ENCODE measurements at regions not wholly inside any gene's neighbourhood (a gene's known extent, or its start where the extent isn't known, plus 50 kb on each side); places are given as distances from the start of the nearest gene placed in this dataset.

DNA sequence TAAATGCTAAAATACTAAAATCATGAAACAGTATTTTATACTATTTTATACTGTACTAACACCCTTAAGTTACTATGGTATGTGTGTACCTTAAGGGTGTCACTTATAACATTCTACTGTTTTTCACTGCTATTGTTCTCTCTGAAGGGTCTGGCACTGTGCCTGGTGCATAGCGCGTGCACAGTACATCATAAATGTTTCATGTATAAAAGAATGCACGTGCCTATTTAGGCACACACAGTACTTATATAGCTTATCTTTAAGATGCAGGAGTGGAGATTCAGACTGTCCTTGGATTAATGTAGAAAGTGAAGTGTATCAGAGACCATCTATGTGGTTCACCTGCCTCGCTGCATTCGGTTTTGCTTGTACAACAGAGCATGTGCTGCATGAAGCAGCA, 64.0 kb upstream of the SGK1 start:
- Histone ChIP-seq H3K9me3 (ENCODE audit: control insufficient read depth, insufficient read depth, low read depth, low read length) (no peaks in the 10 kb centered on the region), H3K36me3 (ENCODE audit: control insufficient read depth, insufficient read depth, low read length) (no peaks in the 10 kb centered on the region), H3K79me2 (ENCODE audit: control insufficient read depth, insufficient read depth, low read length) (no peaks in the 10 kb centered on the region), H3K27me3 (ENCODE audit: control insufficient read depth, insufficient read depth, low read length) (no peaks in the 10 kb centered on the region), H3K27ac (ENCODE audit: insufficient read depth, low read length) (no peak overlapping the region), H3K4me3 (replicated peaks in 1 of 4; ENCODE audit: control extremely low read depth in 1 of 4, insufficient read depth in 1 of 4, low read depth in 3 of 4, low read length in 4 of 4) (no peak overlapping the region), H3K4me1 (ENCODE audit: control insufficient read depth, extremely low read depth, insufficient read depth, low read length) (no peaks in the 10 kb centered on the region), H3K4me2 (ENCODE audit: extremely low read depth, insufficient read depth, low read length) (no peak overlapping the region), H3K9ac (ENCODE audit: insufficient read depth, low read length) (no peak overlapping the region), H2AFZ (ENCODE audit: low read length) (no peak overlapping the region), H4K20me1 (ENCODE audit: control insufficient read depth, extremely low read depth, insufficient read depth, low read length) (no peaks in the 10 kb centered on the region)
- TF ChIP-seq EZH2 (IDR thresholded peaks at IDR 0.05; ENCODE audit: low read length, missing control alignments), result no peak
- TF ChIP-seq, protein P1, sequence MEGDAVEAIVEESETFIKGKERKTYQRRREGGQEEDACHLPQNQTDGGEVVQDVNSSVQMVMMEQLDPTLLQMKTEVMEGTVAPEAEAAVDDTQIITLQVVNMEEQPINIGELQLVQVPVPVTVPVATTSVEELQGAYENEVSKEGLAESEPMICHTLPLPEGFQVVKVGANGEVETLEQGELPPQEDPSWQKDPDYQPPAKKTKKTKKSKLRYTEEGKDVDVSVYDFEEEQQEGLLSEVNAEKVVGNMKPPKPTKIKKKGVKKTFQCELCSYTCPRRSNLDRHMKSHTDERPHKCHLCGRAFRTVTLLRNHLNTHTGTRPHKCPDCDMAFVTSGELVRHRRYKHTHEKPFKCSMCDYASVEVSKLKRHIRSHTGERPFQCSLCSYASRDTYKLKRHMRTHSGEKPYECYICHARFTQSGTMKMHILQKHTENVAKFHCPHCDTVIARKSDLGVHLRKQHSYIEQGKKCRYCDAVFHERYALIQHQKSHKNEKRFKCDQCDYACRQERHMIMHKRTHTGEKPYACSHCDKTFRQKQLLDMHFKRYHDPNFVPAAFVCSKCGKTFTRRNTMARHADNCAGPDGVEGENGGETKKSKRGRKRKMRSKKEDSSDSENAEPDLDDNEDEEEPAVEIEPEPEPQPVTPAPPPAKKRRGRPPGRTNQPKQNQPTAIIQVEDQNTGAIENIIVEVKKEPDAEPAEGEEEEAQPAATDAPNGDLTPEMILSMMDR (conservative IDR thresholded peaks at IDR 0.05 in 1 of 2, IDR thresholded peaks at IDR 0.05 in 1 of 2; ENCODE audit: low read depth in 1 of 2, low read length in 2 of 2), result no peak
- no peak for DNase-seq (ENCODE audit: low read depth in 2 of 2)

DNA sequence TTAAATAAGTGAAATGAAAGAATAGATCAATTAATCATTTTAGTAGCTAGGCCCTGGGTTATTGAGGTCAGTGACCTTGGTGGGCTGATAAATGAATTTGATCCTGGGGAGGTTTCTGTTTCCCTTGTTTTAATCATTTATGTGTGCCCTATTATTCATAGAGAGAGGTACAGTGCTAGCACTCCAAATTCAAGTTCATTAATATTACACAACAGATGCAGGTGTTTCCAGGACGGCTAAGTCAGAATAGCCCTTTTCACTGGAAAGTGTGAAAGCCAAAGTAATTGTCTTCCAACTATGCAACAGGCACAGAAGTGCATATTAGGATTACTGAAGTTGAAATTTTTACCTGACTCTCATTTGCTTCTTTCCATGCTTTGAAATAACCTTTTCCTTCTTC, 61.7 kb upstream of the SGK1 start:
- no peak overlapping the region for H3K4me2 ChIP-seq (ENCODE audit: extremely low read depth, insufficient read depth, low read length)
- H3K79me2 ChIP-seq (ENCODE audit: control insufficient read depth, insufficient read depth, low read length), result no peaks in the 10 kb centered on the region
- H3K9ac ChIP-seq (ENCODE audit: insufficient read depth, low read length), result no peak overlapping the region
- H2AFZ ChIP-seq (ENCODE audit: low read length), result no peak overlapping the region
- no peaks in the 10 kb centered on the region for H3K36me3 ChIP-seq (ENCODE audit: control insufficient read depth, insufficient read depth, low read length)
- H4K20me1 ChIP-seq (ENCODE audit: control insufficient read depth, extremely low read depth, insufficient read depth, low read length), result no peaks in the 10 kb centered on the region
- no peak for DNase-seq (ENCODE audit: low read depth in 2 of 2)
- TF ChIP-seq, protein P1 (conservative IDR thresholded peaks at IDR 0.05 in 1 of 2, IDR thresholded peaks at IDR 0.05 in 1 of 2; ENCODE audit: low read depth in 1 of 2, low read length in 2 of 2), result no peak
- no peak for TF ChIP-seq EZH2 (IDR thresholded peaks at IDR 0.05; ENCODE audit: low read length, missing control alignments)
- no peaks in the 10 kb centered on the region for H3K27me3 ChIP-seq (ENCODE audit: control insufficient read depth, insufficient read depth, low read length)
- no peak overlapping the region for H3K27ac ChIP-seq (ENCODE audit: insufficient read depth, low read length)
- no peaks in the 10 kb centered on the region for H3K9me3 ChIP-seq (ENCODE audit: control insufficient read depth, insufficient read depth, low read depth, low read length)
- no peak overlapping the region for H3K4me3 ChIP-seq (replicated peaks in 1 of 4; ENCODE audit: control extremely low read depth in 1 of 4, insufficient read depth in 1 of 4, low read depth in 3 of 4, low read length in 4 of 4)
- no peaks in the 10 kb centered on the region for H3K4me1 ChIP-seq (ENCODE audit: control insufficient read depth, extremely low read depth, insufficient read depth, low read length)

DNA sequence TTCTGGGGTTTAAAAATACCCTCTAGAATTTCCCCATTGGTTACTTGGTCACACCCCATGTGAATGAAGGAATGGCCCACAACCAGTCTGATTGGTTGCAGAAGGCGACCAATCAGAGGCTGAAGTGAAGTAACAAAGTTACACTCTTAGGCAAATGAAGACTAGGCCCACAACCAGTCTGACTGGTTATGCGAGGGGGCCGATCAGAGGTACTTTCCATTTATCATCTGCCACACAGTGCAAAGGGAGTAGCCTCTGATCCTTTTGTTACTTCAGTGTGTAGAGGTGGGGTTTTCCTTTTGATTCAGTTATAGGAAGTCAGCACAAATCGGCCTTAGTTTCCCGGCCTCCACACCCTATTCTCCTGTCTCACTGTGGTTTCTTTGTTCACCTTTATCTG, 61.2 kb upstream of the SGK1 start:
- Histone ChIP-seq H3K9ac (ENCODE audit: insufficient read depth, low read length) (no peak overlapping the region), H3K27me3 (ENCODE audit: control insufficient read depth, insufficient read depth, low read length) (no peaks in the 10 kb centered on the region), H3K36me3 (ENCODE audit: control insufficient read depth, insufficient read depth, low read length) (no peaks in the 10 kb centered on the region), H3K79me2 (ENCODE audit: control insufficient read depth, insufficient read depth, low read length) (no peaks in the 10 kb centered on the region), H3K4me3 (replicated peaks in 1 of 4; ENCODE audit: control extremely low read depth in 1 of 4, insufficient read depth in 1 of 4, low read depth in 3 of 4, low read length in 4 of 4) (no peak overlapping the region), H3K4me2 (ENCODE audit: extremely low read depth, insufficient read depth, low read length) (no peak overlapping the region), H3K9me3 (ENCODE audit: control insufficient read depth, insufficient read depth, low read depth, low read length) (no peaks in the 10 kb centered on the region), H3K27ac (ENCODE audit: insufficient read depth, low read length) (no peak overlapping the region), H3K4me1 (ENCODE audit: control insufficient read depth, extremely low read depth, insufficient read depth, low read length) (no peaks in the 10 kb centered on the region), H2AFZ (ENCODE audit: low read length) (no peak overlapping the region), H4K20me1 (ENCODE audit: control insufficient read depth, extremely low read depth, insufficient read depth, low read length) (no peaks in the 10 kb centered on the region)
- TF ChIP-seq, protein P1 (conservative IDR thresholded peaks at IDR 0.05 in 1 of 2, IDR thresholded peaks at IDR 0.05 in 1 of 2; ENCODE audit: low read depth in 1 of 2, low read length in 2 of 2), result no peak
- TF ChIP-seq EZH2 (IDR thresholded peaks at IDR 0.05; ENCODE audit: low read length, missing control alignments), result no peak
- no peak for DNase-seq (ENCODE audit: low read depth in 2 of 2)
